HL-60 (cell line): ENCODE measurements at regions not wholly inside any gene's neighbourhood (a gene's known extent, or its start where the extent isn't known, plus 50 kb on each side); places are given as distances from the start of the nearest gene placed in this dataset.

Source experiments
- CTCF ChIP-seq: IDR thresholded peaks from one replicate; pipeline ENCODE4 v1.5.1; 2011; ENCODE audit warnings: low read length, control low read depth, inconsistent platforms; ENCODE audit not compliant: insufficient read depth
- POLR2AphosphoS5 ChIP-seq: IDR thresholded peaks from 2 replicates; pipeline ENCODE4 v1.6.1; 2012; ENCODE audit warnings: low read depth
- REST ChIP-seq: IDR thresholded peaks from 2 replicates; pipeline ENCODE4 v1.6.1; 2012; ENCODE audit warnings: low read depth; ENCODE audit not compliant: insufficient replicate concordance

GRCh38 chr6:44742201-44742600 lies 354.7 kb downstream of the CDC5L start:
- TF ChIP-seq REST (no peak), POLR2AphosphoS5 (no peak), CTCF (no peak)
